ENCODE measurements at regions not wholly inside any gene's neighbourhood (a gene's known extent, or its start where the extent isn't known, plus 50 kb on each side); places are given as distances from the start of the nearest gene placed in this dataset.

DNA sequence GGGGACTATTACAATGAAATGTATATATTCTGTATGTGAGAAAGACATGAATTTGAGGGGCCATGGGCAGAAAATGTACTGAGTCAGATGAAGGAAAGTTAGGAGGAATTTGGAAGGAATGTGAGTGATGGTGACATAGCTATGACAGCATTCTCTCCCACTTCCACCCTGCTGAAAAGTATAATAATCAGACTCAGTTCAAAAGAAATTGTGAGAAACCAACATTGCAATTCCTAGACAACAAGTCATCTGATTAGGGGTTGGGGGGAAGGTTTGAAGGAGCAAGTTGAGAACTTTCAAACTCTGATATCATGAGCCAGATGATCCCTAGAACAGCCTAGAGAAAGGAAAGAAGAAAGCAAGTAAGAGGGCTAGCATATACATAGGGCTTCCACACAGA is 370.6 kb downstream of the DMRTA1 start:
- TF ChIP-seq EZH2 (IDR thresholded peaks at IDR 0.05; ENCODE audit: low read length): no peak
- TF ChIP-seq, protein P1, sequence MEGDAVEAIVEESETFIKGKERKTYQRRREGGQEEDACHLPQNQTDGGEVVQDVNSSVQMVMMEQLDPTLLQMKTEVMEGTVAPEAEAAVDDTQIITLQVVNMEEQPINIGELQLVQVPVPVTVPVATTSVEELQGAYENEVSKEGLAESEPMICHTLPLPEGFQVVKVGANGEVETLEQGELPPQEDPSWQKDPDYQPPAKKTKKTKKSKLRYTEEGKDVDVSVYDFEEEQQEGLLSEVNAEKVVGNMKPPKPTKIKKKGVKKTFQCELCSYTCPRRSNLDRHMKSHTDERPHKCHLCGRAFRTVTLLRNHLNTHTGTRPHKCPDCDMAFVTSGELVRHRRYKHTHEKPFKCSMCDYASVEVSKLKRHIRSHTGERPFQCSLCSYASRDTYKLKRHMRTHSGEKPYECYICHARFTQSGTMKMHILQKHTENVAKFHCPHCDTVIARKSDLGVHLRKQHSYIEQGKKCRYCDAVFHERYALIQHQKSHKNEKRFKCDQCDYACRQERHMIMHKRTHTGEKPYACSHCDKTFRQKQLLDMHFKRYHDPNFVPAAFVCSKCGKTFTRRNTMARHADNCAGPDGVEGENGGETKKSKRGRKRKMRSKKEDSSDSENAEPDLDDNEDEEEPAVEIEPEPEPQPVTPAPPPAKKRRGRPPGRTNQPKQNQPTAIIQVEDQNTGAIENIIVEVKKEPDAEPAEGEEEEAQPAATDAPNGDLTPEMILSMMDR (optimal IDR thresholded peaks at IDR 0.05 in 1 of 3, IDR thresholded peaks at IDR 0.05 in 1 of 3, conservative IDR thresholded peaks at IDR 0.05 in 1 of 3; ENCODE audit: extremely low read depth in 1 of 3, insufficient read depth in 2 of 3, low read length in 3 of 3): no peak
